ENCODE measurements at regions not wholly inside any gene's neighbourhood (a gene's known extent, or its start where the extent isn't known, plus 50 kb on each side); places are given as distances from the start of the nearest gene placed in this dataset.

DNA sequence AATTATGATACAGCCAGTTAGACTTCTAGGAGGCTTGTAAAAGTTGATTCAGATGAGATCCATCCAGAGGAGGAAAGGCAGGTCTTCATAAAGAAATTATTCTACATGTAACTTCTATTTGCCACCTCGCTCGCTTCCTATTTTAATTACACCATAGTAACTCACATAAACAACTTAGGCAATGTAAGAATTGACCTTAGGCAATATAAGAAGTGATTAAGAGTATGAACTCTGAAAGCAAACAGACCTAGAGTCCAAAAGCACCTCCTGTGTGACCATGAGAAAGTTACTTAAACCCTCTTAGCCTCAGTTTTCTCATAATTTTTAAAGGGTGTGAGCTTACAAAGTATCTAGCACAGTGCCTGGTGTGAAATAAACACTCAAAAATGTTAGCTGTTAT, 192.7 kb upstream of the NFIA start:
- intact Hi-C loops (cut with micrococcal nuclease; ENCODE audit: unreplicated experiment): no loop called here
- H3K9me3 ChIP-seq (ENCODE audit: low read length): no peaks in the 10 kb centered on the region
- H3K79me2 ChIP-seq (ENCODE audit: insufficient read depth, low read depth, low read length): no peaks in the 10 kb centered on the region
- BruUV-seq (replicated peaks): no TSS peak
- no peak overlapping the region for H3K4me3 ChIP-seq (ENCODE audit: low read depth, low read length, poor library complexity, severe bottlenecking)
- H4K20me1 ChIP-seq (ENCODE audit: insufficient read depth, low read length): no peaks in the 10 kb centered on the region
- H3K27ac ChIP-seq (ENCODE audit: low read depth, low read length, poor library complexity, severe bottlenecking): no peak overlapping the region
- H3K4me2 ChIP-seq (ENCODE audit: low read length): no peak overlapping the region
- no peaks in the 10 kb centered on the region for H3K9me2 ChIP-seq (ENCODE audit: insufficient read depth, low read length)
- TF ChIP-seq, protein P1, sequence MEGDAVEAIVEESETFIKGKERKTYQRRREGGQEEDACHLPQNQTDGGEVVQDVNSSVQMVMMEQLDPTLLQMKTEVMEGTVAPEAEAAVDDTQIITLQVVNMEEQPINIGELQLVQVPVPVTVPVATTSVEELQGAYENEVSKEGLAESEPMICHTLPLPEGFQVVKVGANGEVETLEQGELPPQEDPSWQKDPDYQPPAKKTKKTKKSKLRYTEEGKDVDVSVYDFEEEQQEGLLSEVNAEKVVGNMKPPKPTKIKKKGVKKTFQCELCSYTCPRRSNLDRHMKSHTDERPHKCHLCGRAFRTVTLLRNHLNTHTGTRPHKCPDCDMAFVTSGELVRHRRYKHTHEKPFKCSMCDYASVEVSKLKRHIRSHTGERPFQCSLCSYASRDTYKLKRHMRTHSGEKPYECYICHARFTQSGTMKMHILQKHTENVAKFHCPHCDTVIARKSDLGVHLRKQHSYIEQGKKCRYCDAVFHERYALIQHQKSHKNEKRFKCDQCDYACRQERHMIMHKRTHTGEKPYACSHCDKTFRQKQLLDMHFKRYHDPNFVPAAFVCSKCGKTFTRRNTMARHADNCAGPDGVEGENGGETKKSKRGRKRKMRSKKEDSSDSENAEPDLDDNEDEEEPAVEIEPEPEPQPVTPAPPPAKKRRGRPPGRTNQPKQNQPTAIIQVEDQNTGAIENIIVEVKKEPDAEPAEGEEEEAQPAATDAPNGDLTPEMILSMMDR (conservative IDR thresholded peaks at IDR 0.05; ENCODE audit: low read length): no peak
- no peak for TF ChIP-seq EZH2phosphoT487 (IDR thresholded peaks at IDR 0.05; ENCODE audit: borderline replicate concordance, low read depth, low read length)
- DNase-seq (ENCODE audit: low spot score): no peak
- ChIA-PET CTCF (ENCODE audit: unreplicated experiment) (no interaction called here), POLR2A (no interaction called here)
- no peak overlapping the region for H2AFZ ChIP-seq (ENCODE audit: low read length)
- no peaks in the 10 kb centered on the region for H3K4me1 ChIP-seq (ENCODE audit: insufficient read depth, low read length, poor library complexity, severe bottlenecking)
- no peaks in the 10 kb centered on the region for H3K36me3 ChIP-seq (ENCODE audit: insufficient read depth, low read length)

DNA sequence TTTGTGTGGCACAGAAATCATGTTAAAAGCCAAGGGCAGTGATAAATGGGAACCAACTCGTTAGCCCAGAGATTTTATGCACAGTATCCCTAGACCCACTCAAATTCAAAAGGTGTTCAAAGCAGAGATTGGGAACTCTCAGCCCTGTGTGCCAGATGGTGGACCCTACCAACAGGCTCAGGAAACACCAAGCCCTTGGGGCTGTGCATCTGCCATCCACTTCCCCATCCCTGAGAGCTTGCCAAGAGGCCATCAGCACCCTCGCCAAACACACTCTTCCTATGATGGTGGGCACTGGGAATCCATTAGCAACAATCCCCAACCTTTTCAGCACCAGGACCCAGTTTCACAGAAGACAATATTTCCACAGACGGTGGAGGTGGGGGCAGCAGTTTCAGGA, 194.2 kb upstream of the NFIA start:
- CTCF ChIA-PET (ENCODE audit: unreplicated experiment): no interaction called here
- no peak overlapping the region for H3K4me2 ChIP-seq (ENCODE audit: low read length)
- no peaks in the 10 kb centered on the region for H3K9me2 ChIP-seq (ENCODE audit: insufficient read depth, low read length)
- no peaks in the 10 kb centered on the region for H3K36me3 ChIP-seq (ENCODE audit: insufficient read depth, low read length)
- POLR2A ChIA-PET: no interaction called here
- H3K9me3 ChIP-seq (ENCODE audit: low read length): no peaks in the 10 kb centered on the region
- no peak for DNase-seq (ENCODE audit: low spot score)
- H3K27ac ChIP-seq (ENCODE audit: low read depth, low read length, poor library complexity, severe bottlenecking): no peak overlapping the region
- intact Hi-C loops (cut with micrococcal nuclease; ENCODE audit: unreplicated experiment): no loop called here
- TF ChIP-seq, protein P1 (conservative IDR thresholded peaks at IDR 0.05; ENCODE audit: low read length): no peak
- TF ChIP-seq EZH2phosphoT487 (IDR thresholded peaks at IDR 0.05; ENCODE audit: borderline replicate concordance, low read depth, low read length): no peak
- H4K20me1 ChIP-seq (ENCODE audit: insufficient read depth, low read length): no peaks in the 10 kb centered on the region
- no TSS peak for BruUV-seq (replicated peaks)
- no peak overlapping the region for H3K4me3 ChIP-seq (ENCODE audit: low read depth, low read length, poor library complexity, severe bottlenecking)
- H2AFZ ChIP-seq (ENCODE audit: low read length): no peak overlapping the region
- H3K4me1 ChIP-seq (ENCODE audit: insufficient read depth, low read length, poor library complexity, severe bottlenecking): no peaks in the 10 kb centered on the region
- H3K79me2 ChIP-seq (ENCODE audit: insufficient read depth, low read depth, low read length): no peaks in the 10 kb centered on the region

DNA sequence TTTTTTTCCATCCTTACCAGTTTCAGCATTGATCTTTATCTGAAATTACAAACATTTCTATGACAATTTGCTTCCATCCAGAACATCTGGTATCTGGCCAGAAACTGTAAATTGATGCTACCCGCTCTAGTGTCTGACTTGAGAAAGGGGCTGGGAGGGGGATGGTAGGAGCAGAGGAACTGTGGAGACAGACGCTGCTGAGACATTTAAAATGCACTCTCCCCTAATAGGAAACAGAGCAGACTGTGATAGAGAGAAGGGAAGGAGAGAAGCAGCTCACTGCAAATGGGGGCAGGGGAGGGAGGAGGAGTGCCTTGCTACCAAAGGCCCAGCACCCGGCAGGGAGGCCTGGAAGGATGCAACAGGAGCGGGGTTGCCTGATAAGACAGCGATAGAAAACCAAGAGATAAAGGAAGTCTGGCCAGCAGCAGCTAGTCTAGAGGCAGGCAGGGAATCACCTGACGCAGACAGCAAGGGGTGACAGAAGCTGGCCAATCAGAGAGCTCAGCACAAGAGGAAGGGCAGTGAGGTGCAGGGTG, 195.5 kb upstream of the NFIA start:
- intact Hi-C loops (cut with micrococcal nuclease; ENCODE audit: unreplicated experiment): no loop called here
- H3K9me3 ChIP-seq (ENCODE audit: low read length): no peaks in the 10 kb centered on the region
- ChIA-PET POLR2A (interaction anchor here (0.6 to 1.1 kb wide), 2 partner anchors 11 to 12 kb away, joined by 3 read pairs; no protein-coding TSS in a partner anchor), CTCF (ENCODE audit: unreplicated experiment) (no interaction called here)
- H3K36me3 ChIP-seq (ENCODE audit: insufficient read depth, low read length): no peaks in the 10 kb centered on the region
- no peak overlapping the region for H3K27ac ChIP-seq (ENCODE audit: low read depth, low read length, poor library complexity, severe bottlenecking)
- H3K9me2 ChIP-seq (ENCODE audit: insufficient read depth, low read length): no peaks in the 10 kb centered on the region
- H2AFZ ChIP-seq (ENCODE audit: low read length): no peak overlapping the region
- no peaks in the 10 kb centered on the region for H4K20me1 ChIP-seq (ENCODE audit: insufficient read depth, low read length)
- no peak overlapping the region for H3K4me2 ChIP-seq (ENCODE audit: low read length)
- no peak for DNase-seq (ENCODE audit: low spot score)
- BruUV-seq (replicated peaks): no TSS peak
- no peak overlapping the region for H3K4me3 ChIP-seq (ENCODE audit: low read depth, low read length, poor library complexity, severe bottlenecking)
- TF ChIP-seq, protein P1 (conservative IDR thresholded peaks at IDR 0.05; ENCODE audit: low read length): no peak
- TF ChIP-seq EZH2phosphoT487 (IDR thresholded peaks at IDR 0.05; ENCODE audit: borderline replicate concordance, low read depth, low read length): no peak
- H3K4me1 ChIP-seq (ENCODE audit: insufficient read depth, low read length, poor library complexity, severe bottlenecking): no peaks in the 10 kb centered on the region
- no peaks in the 10 kb centered on the region for H3K79me2 ChIP-seq (ENCODE audit: insufficient read depth, low read depth, low read length)

All from OCI-LY7 (cell line).